Heart left ventricle (tissue), 13 donors: ENCODE measurements at regions not wholly inside any gene's neighbourhood (a gene's known extent, or its start where the extent isn't known, plus 50 kb on each side); places are given as distances from the start of the nearest gene placed in this dataset.

Experiments used
- POLR2A ChIP-seq, 2 donors: fragments of 450-650 bp; IDR thresholded peaks; one replicate each; pipeline ENCODE4 v1.6.1; 2017; ENCODE audit warnings: antibody characterized with exemption in 2 of 2, mild to moderate bottlenecking in 2 of 2, moderate library complexity in 2 of 2
- TF ChIP-seq, protein P1 (sequence below), 12 donors: fragments of 200-600 bp; sonication (generic) in 4 of 12; IDR thresholded peaks; one replicate each; pipeline versions ENCODE4 v1.5.0 to v1.8.0; 2018 to 2022; ENCODE audit warnings: antibody characterized with exemption in 12 of 12, mild to moderate bottlenecking in 5 of 12
- donor health status: ischemic (EF 13 %, LVEDD 7.1; RV severe dilation, severe dysfunction).
- donor health status: DM: no; HTN: yes; CAD: no.
- donor health status: DM: no; HTN: no; CAD: no.
- donor health status: ischemic (EF 25% LVEDD 6.9; RV normal size, moderate dysfunction).
- donor health status: ischemic (EF 25% LVEDD 5.7; RV mildly dilated, moderate dysfunction).
- donor health status: ischemic (EF 35%, LVEDD 5.7; RV mildly dilated, moderate dysfunction).
- donor health status: nonischemic (EF 11% LVEDD 7.7; RV severe dilation, severe dysfunction).
- donor health status: DM: yes; HTN: yes; CAD: no.
- donor health status: PGD.
- donor health status: ischemic (EF 29% LVEDD 5.4; RV normal size, mild dysfunction).
- donor health status: nonischemic (EF 23%, LVEDD 6.1; RV moderate dilation, normal function).

DNA sequence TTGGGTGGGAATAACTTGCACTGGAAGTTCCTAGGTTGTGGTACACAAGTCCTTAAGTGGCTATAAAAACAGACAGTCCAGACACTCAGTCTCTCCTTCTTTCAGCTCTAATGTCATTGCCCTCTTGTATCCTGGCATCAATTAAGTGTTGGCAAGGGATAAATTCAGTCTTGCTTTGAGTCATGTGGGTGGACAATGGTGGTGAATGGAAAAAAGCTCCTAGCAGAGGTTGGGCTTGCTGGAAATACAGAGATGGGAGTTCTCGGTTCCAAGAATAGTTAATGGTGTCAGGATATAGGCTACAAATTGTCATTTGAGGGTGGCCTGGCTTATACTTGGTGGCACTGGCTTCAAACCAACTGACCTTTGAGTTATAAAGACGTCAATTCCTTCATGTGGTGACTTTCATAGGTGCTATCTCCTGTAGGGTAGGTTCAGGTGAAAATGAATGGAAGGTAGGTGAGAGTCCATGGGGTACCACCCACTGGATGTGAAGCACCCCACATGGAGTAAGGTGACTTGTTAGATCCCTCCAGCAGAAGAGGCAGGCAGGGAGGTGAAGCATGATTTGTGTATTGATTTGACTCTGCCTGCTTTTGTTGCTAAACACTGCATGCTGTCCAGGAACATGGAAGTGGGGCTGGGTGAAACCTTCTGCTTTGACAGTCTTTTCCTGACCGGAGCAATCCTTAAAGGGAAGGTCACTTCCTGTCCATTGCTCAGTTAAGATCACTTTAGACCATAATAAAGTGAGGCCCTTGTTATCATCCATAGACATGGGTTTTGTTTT, 102.0 kb downstream of the LACC1 start:
- TF ChIP-seq, protein P1, sequence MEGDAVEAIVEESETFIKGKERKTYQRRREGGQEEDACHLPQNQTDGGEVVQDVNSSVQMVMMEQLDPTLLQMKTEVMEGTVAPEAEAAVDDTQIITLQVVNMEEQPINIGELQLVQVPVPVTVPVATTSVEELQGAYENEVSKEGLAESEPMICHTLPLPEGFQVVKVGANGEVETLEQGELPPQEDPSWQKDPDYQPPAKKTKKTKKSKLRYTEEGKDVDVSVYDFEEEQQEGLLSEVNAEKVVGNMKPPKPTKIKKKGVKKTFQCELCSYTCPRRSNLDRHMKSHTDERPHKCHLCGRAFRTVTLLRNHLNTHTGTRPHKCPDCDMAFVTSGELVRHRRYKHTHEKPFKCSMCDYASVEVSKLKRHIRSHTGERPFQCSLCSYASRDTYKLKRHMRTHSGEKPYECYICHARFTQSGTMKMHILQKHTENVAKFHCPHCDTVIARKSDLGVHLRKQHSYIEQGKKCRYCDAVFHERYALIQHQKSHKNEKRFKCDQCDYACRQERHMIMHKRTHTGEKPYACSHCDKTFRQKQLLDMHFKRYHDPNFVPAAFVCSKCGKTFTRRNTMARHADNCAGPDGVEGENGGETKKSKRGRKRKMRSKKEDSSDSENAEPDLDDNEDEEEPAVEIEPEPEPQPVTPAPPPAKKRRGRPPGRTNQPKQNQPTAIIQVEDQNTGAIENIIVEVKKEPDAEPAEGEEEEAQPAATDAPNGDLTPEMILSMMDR (IDR thresholded peaks at IDR 0.05), result no peak
- TF ChIP-seq POLR2A (IDR thresholded peaks at IDR 0.05), result no peak
